Activated CD4-positive, alpha-beta T cell treated with anti-CD3 and anti-CD28 coated beads, Interleukin-2, amount 10 ng/mL, durations not matched to agents 7 days and 5 days (primary cell): ENCODE measurements at regions not wholly inside any gene's neighbourhood (a gene's known extent, or its start where the extent isn't known, plus 50 kb on each side); places are given as distances from the start of the nearest gene placed in this dataset.

Experiments used
- CTCF ChIA-PET: fragments of 350-600 bp; sonication (Branson Sonifier 250); formaldehyde crosslinking; loops from one replicate; lab custom pipeline; 2021; ENCODE audit warnings: antibody characterized with exemption; lab: Charles Lee
- POLR2A ChIA-PET: fragments of 350-600 bp; sonication (Branson Sonifier 250); formaldehyde crosslinking; loops from one replicate; lab custom pipeline; 2021; ENCODE audit warnings: antibody characterized with exemption; lab: Charles Lee
- DNase-seq: peaks from one replicate; pipeline ENCODE4 v3.0.0-alpha.2; 2020
- H3K27ac Mint-ChIP-seq: one replicate; pipeline ENCODE4 v1.8.0; 2021; ENCODE audit warnings: mild to moderate bottlenecking, moderate library complexity, mixed read lengths
- H3K27me3 Mint-ChIP-seq: one replicate; pipeline ENCODE4 v1.8.0; 2021; ENCODE audit warnings: mixed read lengths
- H3K36me3 Mint-ChIP-seq: one replicate; pipeline ENCODE4 v1.8.0; 2021; ENCODE audit warnings: low read depth, mixed read lengths
- H3K4me1 Mint-ChIP-seq: one replicate; pipeline ENCODE4 v1.8.0; 2021; ENCODE audit warnings: mixed read lengths
- H3K4me3 Mint-ChIP-seq: one replicate; pipeline ENCODE4 v1.8.0; 2021; ENCODE audit warnings: mild to moderate bottlenecking, moderate library complexity, mixed read lengths
- H3K9me3 Mint-ChIP-seq: one replicate; pipeline ENCODE4 v1.8.0; 2021; ENCODE audit warnings: mixed read lengths

- Mint-ChIP-seq H3K27ac (no peak overlapping the region), H3K4me1 (no peaks in the 10 kb centered on the region), H3K27me3 (no peaks in the 10 kb centered on the region), H3K9me3 (no peaks in the 10 kb centered on the region), H3K4me3 (no peak overlapping the region), H3K36me3 (no peaks in the 10 kb centered on the region)
- CTCF ChIA-PET: no interaction called here
- POLR2A ChIA-PET: no interaction called here
- no peak for DNase-seq
Observed at GRCh38 chr4:129410115-129410514, 314.2 kb downstream of the C4orf33 start.

GRCh38 chr4:129415004-129415403, 319.1 kb downstream of the C4orf33 start:
- CTCF ChIA-PET: no interaction called here
- H3K4me1 Mint-ChIP-seq: no peaks in the 10 kb centered on the region
- no peaks in the 10 kb centered on the region for H3K27me3 Mint-ChIP-seq
- no peaks in the 10 kb centered on the region for H3K9me3 Mint-ChIP-seq
- no peaks in the 10 kb centered on the region for H3K36me3 Mint-ChIP-seq
- no peak overlapping the region for H3K4me3 Mint-ChIP-seq
- POLR2A ChIA-PET: no interaction called here
- no peak for DNase-seq
- H3K27ac Mint-ChIP-seq: no peak overlapping the region

GRCh38 chr4:129420637-129421036, 324.7 kb downstream of the C4orf33 start:
- ChIA-PET CTCF (no interaction called here), POLR2A (no interaction called here)
- no peak for DNase-seq
- no peaks in the 10 kb centered on the region for H3K36me3 Mint-ChIP-seq
- no peaks in the 10 kb centered on the region for H3K4me1 Mint-ChIP-seq
- H3K27me3 Mint-ChIP-seq: no peaks in the 10 kb centered on the region
- no peak overlapping the region for H3K27ac Mint-ChIP-seq
- no peak overlapping the region for H3K4me3 Mint-ChIP-seq
- no peaks in the 10 kb centered on the region for H3K9me3 Mint-ChIP-seq

GRCh38 chr4:129422277-129422676, 326.3 kb downstream of the C4orf33 start:
- Mint-ChIP-seq H3K9me3 (no peaks in the 10 kb centered on the region), H3K4me3 (no peak overlapping the region), H3K27me3 (no peaks in the 10 kb centered on the region), H3K36me3 (no peaks in the 10 kb centered on the region), H3K27ac (no peak overlapping the region), H3K4me1 (no peaks in the 10 kb centered on the region)
- ChIA-PET CTCF (no interaction called here), POLR2A (no interaction called here)
- no peak for DNase-seq

- H3K36me3 Mint-ChIP-seq: no peaks in the 10 kb centered on the region
- POLR2A ChIA-PET: no interaction called here
- H3K27me3 Mint-ChIP-seq: no peaks in the 10 kb centered on the region
- CTCF ChIA-PET: no interaction called here
- no peaks in the 10 kb centered on the region for H3K4me1 Mint-ChIP-seq
- no peak for DNase-seq
- no peaks in the 10 kb centered on the region for H3K9me3 Mint-ChIP-seq
- H3K27ac Mint-ChIP-seq: no peak overlapping the region
- no peak overlapping the region for H3K4me3 Mint-ChIP-seq
Observed at GRCh38 chr4:129428454-129428853, 332.5 kb downstream of the C4orf33 start.

- Mint-ChIP-seq H3K9me3 (no peaks in the 10 kb centered on the region), H3K4me1 (no peaks in the 10 kb centered on the region), H3K36me3 (no peaks in the 10 kb centered on the region), H3K4me3 (no peak overlapping the region), H3K27ac (no peak overlapping the region), H3K27me3 (no peaks in the 10 kb centered on the region)
- CTCF ChIA-PET: no interaction called here
- DNase-seq: no peak
- POLR2A ChIA-PET: no interaction called here
Observed at GRCh38 chr4:129429581-129430320, 333.8 kb downstream of the C4orf33 start.

- Mint-ChIP-seq H3K4me3 (no peak overlapping the region), H3K27me3 (no peaks in the 10 kb centered on the region), H3K4me1 (no peaks in the 10 kb centered on the region), H3K27ac (no peak overlapping the region), H3K9me3 (no peaks in the 10 kb centered on the region), H3K36me3 (no peaks in the 10 kb centered on the region)
- no peak for DNase-seq
- POLR2A ChIA-PET: no interaction called here
- CTCF ChIA-PET: no interaction called here
Observed at GRCh38 chr4:129437347-129437746, 341.4 kb downstream of the C4orf33 start.

GRCh38 chr4:129438456-129438981, 342.6 kb downstream of the C4orf33 start:
- CTCF ChIA-PET: no interaction called here

GRCh38 chr4:129446074-129446473, 350.1 kb downstream of the C4orf33 start:
- H3K36me3 Mint-ChIP-seq: no peaks in the 10 kb centered on the region
- H3K9me3 Mint-ChIP-seq: no peaks in the 10 kb centered on the region
- H3K4me3 Mint-ChIP-seq: no peak overlapping the region
- POLR2A ChIA-PET: no interaction called here
- CTCF ChIA-PET: no interaction called here
- no peak overlapping the region for H3K27ac Mint-ChIP-seq
- H3K27me3 Mint-ChIP-seq: no peaks in the 10 kb centered on the region
- DNase-seq: no peak
- H3K4me1 Mint-ChIP-seq: no peaks in the 10 kb centered on the region

More at GRCh38 chr4:129438456-129438981, 342.6 kb downstream of the C4orf33 start:
- Mint-ChIP-seq H3K4me1 (no peaks in the 10 kb centered on the region), H3K27me3 (no peaks in the 10 kb centered on the region), H3K36me3 (no peaks in the 10 kb centered on the region), H3K27ac (no peak overlapping the region), H3K4me3 (no peak overlapping the region), H3K9me3 (no peaks in the 10 kb centered on the region)
- POLR2A ChIA-PET: no interaction called here
- DNase-seq: no peak

GRCh38 chr4:129453524-129454200, 357.7 kb downstream of the C4orf33 start:
- Mint-ChIP-seq H3K4me1 (no peaks in the 10 kb centered on the region), H3K9me3 (no peaks in the 10 kb centered on the region), H3K27ac (no peak overlapping the region), H3K27me3 (no peaks in the 10 kb centered on the region), H3K36me3 (no peaks in the 10 kb centered on the region), H3K4me3 (no peak overlapping the region)
- POLR2A ChIA-PET: no interaction called here
- CTCF ChIA-PET: no interaction called here
- no peak for DNase-seq

GRCh38 chr4:129455482-129455881, 359.5 kb downstream of the C4orf33 start:
- CTCF ChIA-PET: no interaction called here
- Mint-ChIP-seq H3K36me3 (no peaks in the 10 kb centered on the region), H3K9me3 (no peaks in the 10 kb centered on the region), H3K4me3 (no peak overlapping the region), H3K27ac (no peak overlapping the region), H3K4me1 (no peaks in the 10 kb centered on the region), H3K27me3 (no peaks in the 10 kb centered on the region)
- POLR2A ChIA-PET: no interaction called here
- no peak for DNase-seq

GRCh38 chr4:129468624-129469023, 372.7 kb downstream of the C4orf33 start:
- no peaks in the 10 kb centered on the region for H3K36me3 Mint-ChIP-seq
- no peak for DNase-seq
- H3K27me3 Mint-ChIP-seq: no peaks in the 10 kb centered on the region
- CTCF ChIA-PET: no interaction called here
- no peak overlapping the region for H3K4me3 Mint-ChIP-seq
- POLR2A ChIA-PET: no interaction called here
- H3K27ac Mint-ChIP-seq: no peak overlapping the region
- H3K4me1 Mint-ChIP-seq: no peaks in the 10 kb centered on the region
- H3K9me3 Mint-ChIP-seq: no peaks in the 10 kb centered on the region

- no peak overlapping the region for H3K4me3 Mint-ChIP-seq
- no peak for DNase-seq
- no peaks in the 10 kb centered on the region for H3K27me3 Mint-ChIP-seq
- H3K36me3 Mint-ChIP-seq: no peaks in the 10 kb centered on the region
- ChIA-PET POLR2A (no interaction called here), CTCF (interaction anchor here (0.6 kb wide), 1 partner anchor 10 kb away, joined by 3 read pairs; no protein-coding TSS in a partner anchor)
- no peak overlapping the region for H3K27ac Mint-ChIP-seq
- H3K9me3 Mint-ChIP-seq: no peaks in the 10 kb centered on the region
- no peaks in the 10 kb centered on the region for H3K4me1 Mint-ChIP-seq
Observed at GRCh38 chr4:129474698-129475097, 378.7 kb downstream of the C4orf33 start.
